HFF-Myc (cell line): ENCODE measurements at regions not wholly inside any gene's neighbourhood (a gene's known extent, or its start where the extent isn't known, plus 50 kb on each side); places are given as distances from the start of the nearest gene placed in this dataset.

Experiments used
- DNase-seq: peaks from one replicate; pipeline ENCODE4 v3.0.0-alpha.2; 2011; ENCODE audit warnings: low read depth; ENCODE audit errors: extremely low read depth
- H3K4me3 ChIP-seq: replicated peaks from 2 replicates; pipeline ENCODE4 v1.5.1; 2011; ENCODE audit warnings: low read depth, mild to moderate bottlenecking, control low read depth, low read length
- CTCF ChIP-seq: IDR thresholded peaks from 2 replicates; pipeline ENCODE4 v1.5.1; 2012; ENCODE audit warnings: mild to moderate bottlenecking, low read depth, low read length, control low read depth; ENCODE audit errors: missing control alignments

GRCh38 chr9:78884611-78885150 lies 587.8 kb downstream of the PSAT1 start:
- no peak for DNase-seq
- H3K4me3 ChIP-seq: no peak overlapping the region
- TF ChIP-seq CTCF: no peak

- no peak for TF ChIP-seq CTCF
- no peak overlapping the region for H3K4me3 ChIP-seq
- no peak for DNase-seq
Observed at GRCh38 chr9:78892182-78892581, 595.3 kb downstream of the PSAT1 start.

- TF ChIP-seq CTCF: no peak
- H3K4me3 ChIP-seq: no peak overlapping the region
- no peak for DNase-seq
Observed at GRCh38 chr9:78892769-78893168, 595.8 kb downstream of the PSAT1 start.

GRCh38 chr9:78893774-78894401 lies 597.0 kb downstream of the PSAT1 start:
- H3K4me3 ChIP-seq: no peak overlapping the region
- no peak for DNase-seq
- no peak for TF ChIP-seq CTCF

GRCh38 chr9:78896479-78896878 lies 599.6 kb downstream of the PSAT1 start:
- no peak for TF ChIP-seq CTCF
- DNase-seq: no peak
- no peak overlapping the region for H3K4me3 ChIP-seq

- no peak overlapping the region for H3K4me3 ChIP-seq
- TF ChIP-seq CTCF: no peak
- DNase-seq: no peak
Observed at GRCh38 chr9:78898234-78898633, 601.3 kb downstream of the PSAT1 start.

GRCh38 chr9:78899006-78899405 lies 602.1 kb downstream of the PSAT1 start:
- DNase-seq: no peak
- no peak for TF ChIP-seq CTCF
- H3K4me3 ChIP-seq: no peak overlapping the region
